ENCODE measurements at regions not wholly inside any gene's neighbourhood (a gene's known extent, or its start where the extent isn't known, plus 50 kb on each side); places are given as distances from the start of the nearest gene placed in this dataset.

- no peak for DNase-seq
These were observed 150.2 kb upstream of the PLEKHG7 start for GRCh38 chr12:92552412-92553108.

GRCh38 chr12:92551853-92552397 is 150.9 kb upstream of the PLEKHG7 start:
- DNase-seq: no peak

GRCh38 chr12:92551210-92551609 is 151.6 kb upstream of the PLEKHG7 start:
- DNase-seq: no peak

- no peak for DNase-seq
These were observed 152.1 kb upstream of the PLEKHG7 start for GRCh38 chr12:92550661-92551060.

- no peak for DNase-seq
These were observed 152.5 kb upstream of the PLEKHG7 start for GRCh38 chr12:92550254-92550653.

GRCh38 chr12:92549516-92549915 is 153.3 kb upstream of the PLEKHG7 start:
- DNase-seq: no peak

GRCh38 chr12:92547906-92548305 is 154.9 kb upstream of the PLEKHG7 start:
- no peak for DNase-seq

- no peak for DNase-seq
These were observed 155.4 kb upstream of the PLEKHG7 start for GRCh38 chr12:92547420-92547819.

- DNase-seq: no peak
These were observed 156.0 kb upstream of the PLEKHG7 start for GRCh38 chr12:92546635-92547348.

GRCh38 chr12:92546259-92546634 is 156.5 kb upstream of the PLEKHG7 start:
- DNase-seq: no peak

- no peak for DNase-seq
These were observed 158.5 kb upstream of the PLEKHG7 start for GRCh38 chr12:92544322-92544721.

- no peak for DNase-seq
These were observed 158.9 kb upstream of the PLEKHG7 start for GRCh38 chr12:92543840-92544239.

GRCh38 chr12:92543359-92543758 is 159.4 kb upstream of the PLEKHG7 start:
- DNase-seq: no peak

- DNase-seq: no peak
These were observed 161.1 kb upstream of the PLEKHG7 start for GRCh38 chr12:92541731-92542130.

GRCh38 chr12:92540782-92541423 is 161.9 kb upstream of the PLEKHG7 start:
- DNase-seq: peak; percentile 2

- no peak for DNase-seq
These were observed 162.6 kb upstream of the PLEKHG7 start for GRCh38 chr12:92539976-92540781.

GRCh38 chr12:92539110-92539749 is 163.6 kb upstream of the PLEKHG7 start:
- DNase-seq: peak; percentile 13

GRCh38 chr12:92537290-92537960 is 165.4 kb upstream of the PLEKHG7 start:
- DNase-seq: no peak

GRCh38 chr12:92535961-92536360 is 166.8 kb upstream of the PLEKHG7 start:
- no peak for DNase-seq

GRCh38 chr12:92533280-92533890 is 169.4 kb upstream of the PLEKHG7 start:
- DNase-seq: no peak

- no peak for DNase-seq
These were observed 172.1 kb upstream of the PLEKHG7 start for GRCh38 chr12:92530706-92531105.

All from hematopoietic multipotent progenitor cell treated with erythropoietin and hydrocortisone succinate and interleukin-3 and kit ligand, for 8 days (in vitro differentiated cells).